Activated B cell treated with CpG ODN at 0.5 μM for 24 hours (primary cell): ENCODE measurements at regions not wholly inside any gene's neighbourhood (a gene's known extent, or its start where the extent isn't known, plus 50 kb on each side); places are given as distances from the start of the nearest gene placed in this dataset.

Source experiments
- ATAC-seq: fragments of 200-7000 bp; cut with Tn5 transposase; one replicate; pipeline ENCODE4 v1.10.0; 2021; ENCODE audit warnings: low read depth, mild to moderate bottlenecking, moderate library complexity
- CTCF ChIA-PET: fragments of 350-600 bp; sonication (Branson Sonifier 250); formaldehyde crosslinking; loops from one replicate; lab custom pipeline; 2021; ENCODE audit warnings: antibody characterized with exemption; lab: Charles Lee
- POLR2A ChIA-PET: fragments of 350-600 bp; sonication (Branson Sonifier 250); formaldehyde crosslinking; loops from one replicate; lab custom pipeline; 2021; ENCODE audit warnings: antibody characterized with exemption; lab: Charles Lee
- DNase-seq: peaks from one replicate; pipeline ENCODE4 v3.0.0; 2022
- H3K27ac Mint-ChIP-seq: one replicate; pipeline ENCODE4 v1.8.0; 2020; ENCODE audit warnings: mixed read lengths
- H3K27me3 Mint-ChIP-seq: one replicate; pipeline ENCODE4 v1.8.0; 2021; ENCODE audit warnings: mixed read lengths
- H3K36me3 Mint-ChIP-seq: one replicate; pipeline ENCODE4 v1.8.0; 2021; ENCODE audit warnings: low read depth, mixed read lengths
- H3K4me1 Mint-ChIP-seq: one replicate; pipeline ENCODE4 v1.8.0; 2021; ENCODE audit warnings: mixed read lengths
- H3K4me3 Mint-ChIP-seq: one replicate; pipeline ENCODE4 v1.8.0; 2020; ENCODE audit warnings: mild to moderate bottlenecking, mixed read lengths
- H3K9me3 Mint-ChIP-seq: one replicate; pipeline ENCODE4 v1.8.0; 2020; ENCODE audit warnings: mixed read lengths
- CTCF ChIP-seq: fragments of 200-600 bp; IDR thresholded peaks from one replicate; pipeline ENCODE4 v1.8.0; 2022; ENCODE audit warnings: antibody characterized with exemption, mild to moderate bottlenecking
- intact Hi-C: fragments of 100-400 bp; cut with micrococcal nuclease; formaldehyde crosslinking; loops from one replicate; pipeline ENCODE4 v1.15.1; 2024

GRCh38 chr15:37810381-37810780 is 124.1 kb upstream of the TMCO5A start:
- H3K36me3 Mint-ChIP-seq, result no peaks in the 10 kb centered on the region
- CTCF ChIA-PET, result no interaction called here
- no peaks in the 10 kb centered on the region for H3K27me3 Mint-ChIP-seq
- intact Hi-C loops, result no loop called here
- no peaks in the 10 kb centered on the region for H3K9me3 Mint-ChIP-seq
- DNase-seq, result no peak
- TF ChIP-seq CTCF, result no peak
- ATAC-seq, result no peak
- no peak overlapping the region for H3K4me3 Mint-ChIP-seq
- POLR2A ChIA-PET, result no interaction called here
- no peak overlapping the region for H3K27ac Mint-ChIP-seq
- H3K4me1 Mint-ChIP-seq, result no peaks in the 10 kb centered on the region

GRCh38 chr15:37813306-37813705 is 121.1 kb upstream of the TMCO5A start:
- no peak overlapping the region for H3K27ac Mint-ChIP-seq
- DNase-seq, result no peak
- TF ChIP-seq CTCF, result no peak
- ChIA-PET POLR2A (no interaction called here), CTCF (no interaction called here)
- intact Hi-C loops, result no loop called here
- H3K27me3 Mint-ChIP-seq, result no peaks in the 10 kb centered on the region
- no peaks in the 10 kb centered on the region for H3K4me1 Mint-ChIP-seq
- H3K4me3 Mint-ChIP-seq, result no peak overlapping the region
- H3K36me3 Mint-ChIP-seq, result no peaks in the 10 kb centered on the region
- ATAC-seq, result no peak
- H3K9me3 Mint-ChIP-seq, result no peaks in the 10 kb centered on the region

- intact Hi-C loops, result no loop called here
- POLR2A ChIA-PET, result interaction anchor here (0.6 kb wide), 1 partner anchor 75 kb away, joined by 3 read pairs; no protein-coding TSS in a partner anchor
- CTCF ChIA-PET, result no interaction called here
- no peaks in the 10 kb centered on the region for H3K36me3 Mint-ChIP-seq
- H3K27ac Mint-ChIP-seq, result no peak overlapping the region
- no peak for TF ChIP-seq CTCF
- no peak for ATAC-seq
- H3K27me3 Mint-ChIP-seq, result no peaks in the 10 kb centered on the region
- no peak overlapping the region for H3K4me3 Mint-ChIP-seq
- no peaks in the 10 kb centered on the region for H3K9me3 Mint-ChIP-seq
- no peak for DNase-seq
- no peaks in the 10 kb centered on the region for H3K4me1 Mint-ChIP-seq
These were observed 119.5 kb upstream of the TMCO5A start for GRCh38 chr15:37814847-37815515.

- Mint-ChIP-seq H3K4me1 (no peaks in the 10 kb centered on the region), H3K27me3 (no peaks in the 10 kb centered on the region), H3K36me3 (no peaks in the 10 kb centered on the region), H3K27ac (no peak overlapping the region), H3K4me3 (no peak overlapping the region), H3K9me3 (no peaks in the 10 kb centered on the region)
- ChIA-PET POLR2A (no interaction called here), CTCF (no interaction called here)
- intact Hi-C loops, result no loop called here
- no peak for ATAC-seq
- TF ChIP-seq CTCF, result no peak
- no peak for DNase-seq
These were observed 116.2 kb upstream of the TMCO5A start for GRCh38 chr15:37818152-37818677.

GRCh38 chr15:37819191-37819590 is 115.2 kb upstream of the TMCO5A start:
- no peak for TF ChIP-seq CTCF
- Mint-ChIP-seq H3K4me1 (no peaks in the 10 kb centered on the region), H3K4me3 (no peak overlapping the region), H3K27me3 (no peaks in the 10 kb centered on the region), H3K9me3 (no peaks in the 10 kb centered on the region), H3K36me3 (no peaks in the 10 kb centered on the region), H3K27ac (no peak overlapping the region)
- ChIA-PET CTCF (no interaction called here), POLR2A (no interaction called here)
- DNase-seq, result no peak
- no peak for ATAC-seq
- intact Hi-C loops, result no loop called here
